Spleen (tissue), 11 donors: ENCODE measurements at regions not wholly inside any gene's neighbourhood (a gene's known extent, or its start where the extent isn't known, plus 50 kb on each side); places are given as distances from the start of the nearest gene placed in this dataset.

Experiments
- DNase-seq: peaks from one replicate; pipeline ENCODE4 v3.0.0-alpha.2; 2020
- H3K27ac ChIP-seq, 8 donors: fragments of 200-600 bp; sonication (generic) in 7 of 8; 1 replicate in 4 of 8; 2 replicates in 4 of 8; pipeline versions ENCODE4 v1.5.0 to v1.8.0; 2016 to 2021; ENCODE audit warnings: inconsistent platforms in 4 of 8, mild to moderate bottlenecking in 4 of 8, moderate library complexity in 1 of 8
- H3K27me3 ChIP-seq, 7 donors: fragments of 200-600 bp; sonication (generic) in 6 of 7; replicated peaks in 1 of 7; 1 replicate in 4 of 7; 2 replicates in 3 of 7; pipeline versions ENCODE4 v1.5.0 to v1.8.0; 2016 to 2021; ENCODE audit warnings: inconsistent platforms in 3 of 7, mild to moderate bottlenecking in 1 of 7
- H3K36me3 ChIP-seq, 6 donors: fragments of 200-600 bp; sonication (generic) in 5 of 6; 1 replicate in 4 of 6; 2 replicates in 2 of 6; pipeline versions ENCODE4 v1.5.0 to v1.8.0; 2016 to 2021; ENCODE audit warnings: inconsistent platforms in 2 of 6
- H3K4me1 ChIP-seq, 6 donors: fragments of 200-600 bp; sonication (generic) in 5 of 6; 1 replicate in 3 of 6; 2 replicates in 3 of 6; pipeline versions ENCODE4 v1.5.0 to v1.8.0; 2016 to 2021; ENCODE audit warnings: inconsistent platforms in 3 of 6
- H3K4me3 ChIP-seq, 8 donors: fragments of 200-600 bp; sonication (generic) in 7 of 8; 1 replicate in 4 of 8; 2 replicates in 4 of 8; pipeline versions ENCODE4 v1.5.0 to v1.8.0; 2016 to 2021; ENCODE audit warnings: inconsistent platforms in 4 of 8, mild to moderate bottlenecking in 4 of 8, moderate library complexity in 2 of 8
- H3K9me3 ChIP-seq, 8 donors: fragments of 200-600 bp; sonication (generic) in 7 of 8; 1 replicate in 4 of 8; 2 replicates in 4 of 8; pipeline versions ENCODE4 v1.5.0 to v1.8.0; 2016 to 2021; ENCODE audit warnings: inconsistent platforms in 4 of 8
- POLR2A ChIP-seq, 3 donors: fragments of 450-650 bp; IDR thresholded peaks; one replicate each; pipeline ENCODE4 v1.5.1; 2017; ENCODE audit warnings: antibody characterized with exemption in 3 of 3, mild to moderate bottlenecking in 1 of 3
- POLR2AphosphoS5 ChIP-seq, 3 donors: sonication (generic); formaldehyde crosslinking; IDR thresholded peaks; one replicate each; pipeline ENCODE4 v1.5.1; 2017; ENCODE audit warnings: antibody characterized with exemption in 3 of 3
- WGBS, 5 donors: extraction: QIAGEN DNeasy Blood & Tissue Kit in 3 of 5; methylation state at CpG; one replicate each; pipeline versions ENCODE4 v1.1.5 to v1.1.7; 2013 to 2018; 5-methylcytosine and 5-hydroxymethylcytosine counted together
- intact Hi-C: fragments of 100-400 bp; cut with DNase I; formaldehyde crosslinking; loops from one replicate; pipeline ENCODE4 v1.15.0; 2023; ENCODE audit warnings: low total_unique reads
- TF ChIP-seq, protein P1 (sequence below), 11 experiments: fragments of 200-600 bp in 7 of 11; fragments of 450-650 bp in 4 of 11; sonication (generic) in 4 of 11; IDR thresholded peaks in 8 of 11; conservative IDR thresholded peaks in 3 of 11; 1 replicate in 7 of 11; 2 replicates in 4 of 11; pipeline versions ENCODE4 v1.4.0 to v1.8.0; 2016 to 2021; ENCODE audit warnings: antibody characterized with exemption in 11 of 11, inconsistent platforms in 4 of 11, mild to moderate bottlenecking in 1 of 11
- donor health status: healthy with polysubstance abuse.
- donor health status: DM: no; HTN: no; CAD: no; lungs with moderate emphysema.
- donor health status: DM: no; HTN: no; CAD: no.
- donor health status: Bipolar disorder and iron deficiency.
- donor health status: healthy.
- donor health status: DM: no; HTN: no; CAD: no.
- donor health status: DM: yes; HTN: yes; CAD: no.

DNA sequence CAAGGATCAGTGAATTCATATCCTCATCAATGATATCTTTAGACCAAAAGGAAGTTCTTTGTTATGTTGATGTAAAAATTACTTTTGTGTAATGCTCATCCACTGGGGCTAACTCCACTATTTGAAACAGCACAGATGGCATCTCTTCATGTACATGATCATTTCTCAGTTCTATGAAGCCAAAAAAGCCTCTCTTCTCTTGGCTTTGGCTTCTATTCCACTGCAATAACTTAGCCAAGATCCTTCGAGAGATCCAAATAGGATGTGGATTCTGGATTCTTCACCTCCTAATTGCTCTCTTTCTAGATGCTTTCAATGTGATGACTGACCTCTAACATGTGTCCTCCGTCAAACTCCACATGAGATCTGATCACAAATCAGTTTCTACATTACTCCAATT, 851.2 kb downstream of the GALC start:
- H3K4me1 ChIP-seq: no peaks in the 10 kb centered on the region
- H3K27ac ChIP-seq: no peak overlapping the region
- H3K4me3 ChIP-seq: no peak overlapping the region
- H3K9me3 ChIP-seq: peaks cover 0 to 11% (median 0%) of the 10 kb centered on the region in 8 donors
- no peak for DNase-seq
- TF ChIP-seq, protein P1, sequence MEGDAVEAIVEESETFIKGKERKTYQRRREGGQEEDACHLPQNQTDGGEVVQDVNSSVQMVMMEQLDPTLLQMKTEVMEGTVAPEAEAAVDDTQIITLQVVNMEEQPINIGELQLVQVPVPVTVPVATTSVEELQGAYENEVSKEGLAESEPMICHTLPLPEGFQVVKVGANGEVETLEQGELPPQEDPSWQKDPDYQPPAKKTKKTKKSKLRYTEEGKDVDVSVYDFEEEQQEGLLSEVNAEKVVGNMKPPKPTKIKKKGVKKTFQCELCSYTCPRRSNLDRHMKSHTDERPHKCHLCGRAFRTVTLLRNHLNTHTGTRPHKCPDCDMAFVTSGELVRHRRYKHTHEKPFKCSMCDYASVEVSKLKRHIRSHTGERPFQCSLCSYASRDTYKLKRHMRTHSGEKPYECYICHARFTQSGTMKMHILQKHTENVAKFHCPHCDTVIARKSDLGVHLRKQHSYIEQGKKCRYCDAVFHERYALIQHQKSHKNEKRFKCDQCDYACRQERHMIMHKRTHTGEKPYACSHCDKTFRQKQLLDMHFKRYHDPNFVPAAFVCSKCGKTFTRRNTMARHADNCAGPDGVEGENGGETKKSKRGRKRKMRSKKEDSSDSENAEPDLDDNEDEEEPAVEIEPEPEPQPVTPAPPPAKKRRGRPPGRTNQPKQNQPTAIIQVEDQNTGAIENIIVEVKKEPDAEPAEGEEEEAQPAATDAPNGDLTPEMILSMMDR (IDR thresholded peaks at IDR 0.05 in 8 of 11, conservative IDR thresholded peaks at IDR 0.05 in 3 of 11): no peak
- no peak for TF ChIP-seq POLR2AphosphoS5 (IDR thresholded peaks at IDR 0.05)
- TF ChIP-seq POLR2A (IDR thresholded peaks at IDR 0.05): no peak
- intact Hi-C loops: no loop called here
- H3K27me3 ChIP-seq: no peaks in the 10 kb centered on the region
- no peaks in the 10 kb centered on the region for H3K36me3 ChIP-seq
- WGBS, 5 donors: 44 to 83% (median 64%) methylated on average over 2 of the region's 2 CpGs

DNA sequence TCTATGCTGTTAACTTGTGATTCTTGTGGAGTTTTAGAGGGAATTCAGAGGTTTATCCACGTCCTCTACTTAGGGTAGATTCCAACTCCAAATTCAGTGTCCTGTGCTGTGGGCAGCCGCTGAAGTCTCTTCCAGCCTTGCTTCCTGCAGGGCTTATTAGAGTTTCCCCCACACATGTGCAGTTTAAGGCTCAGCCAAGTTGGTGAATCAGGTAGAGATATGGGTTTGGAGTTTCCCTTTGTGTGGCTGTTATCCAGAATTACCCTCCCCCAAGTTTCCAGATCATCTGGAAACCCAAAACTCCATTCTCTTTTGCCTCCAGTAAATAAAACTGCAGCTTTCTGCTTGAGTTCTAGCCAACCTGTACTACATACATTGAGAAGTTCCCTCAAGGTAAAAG, 853.7 kb downstream of the GALC start:
- TF ChIP-seq POLR2A (IDR thresholded peaks at IDR 0.05): no peak
- TF ChIP-seq, protein P1 (IDR thresholded peaks at IDR 0.05 in 8 of 11, conservative IDR thresholded peaks at IDR 0.05 in 3 of 11): no peak
- no peak for TF ChIP-seq POLR2AphosphoS5 (IDR thresholded peaks at IDR 0.05)
- no peak for DNase-seq
- 56 to 77% (median 65%) methylated on average over 2 of the region's 2 CpGs for whole genome bisulfite sequencing, 5 donors
- H3K36me3 ChIP-seq: no peaks in the 10 kb centered on the region
- H3K9me3 ChIP-seq: peaks cover 0 to 11% (median 0%) of the 10 kb centered on the region in 8 donors
- H3K4me1 ChIP-seq: no peaks in the 10 kb centered on the region
- no peak overlapping the region for H3K27ac ChIP-seq
- H3K27me3 ChIP-seq: no peaks in the 10 kb centered on the region
- no peak overlapping the region for H3K4me3 ChIP-seq
- intact Hi-C loops: no loop called here

DNA sequence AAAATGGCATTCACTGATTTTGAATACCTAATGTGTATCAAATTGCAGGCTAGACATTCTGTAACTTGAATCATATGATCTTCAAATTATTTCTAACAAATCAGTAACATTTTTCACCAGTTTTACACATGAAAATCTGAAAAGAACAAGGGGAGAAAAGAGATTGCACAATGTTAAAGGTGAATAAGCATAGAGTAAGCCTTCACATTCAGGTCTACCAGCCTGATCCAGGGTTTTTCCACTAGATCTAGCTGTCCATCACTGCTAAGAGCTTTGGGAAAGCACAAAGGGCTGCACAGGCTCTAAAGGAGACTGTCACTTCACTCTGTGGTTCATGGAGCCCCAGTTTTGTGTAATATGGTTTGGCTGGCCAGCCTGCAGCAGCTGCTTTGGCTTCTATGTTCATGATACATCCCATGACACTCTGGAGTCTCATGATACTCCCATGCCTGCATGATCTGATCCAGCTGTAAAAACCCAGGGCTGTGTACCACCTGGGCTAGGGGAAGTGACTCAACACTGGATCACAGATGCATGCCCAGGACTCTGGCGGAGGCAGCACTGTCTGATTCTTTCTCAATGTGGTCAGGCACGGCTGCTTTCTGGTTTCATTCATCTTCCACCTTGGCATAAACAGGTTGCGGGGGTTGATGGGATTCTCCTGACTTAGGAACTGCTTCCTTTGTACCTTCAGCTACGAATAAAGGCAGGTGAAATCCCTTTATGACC, 859.7 kb downstream of the GALC start:
- Histone ChIP-seq H3K4me3 (no peak overlapping the region), H3K27me3 (no peaks in the 10 kb centered on the region), H3K9me3 (peaks cover 0 to 27% (median 6%) of the 10 kb centered on the region in 8 donors), H3K4me1 (no peaks in the 10 kb centered on the region), H3K27ac (no peak overlapping the region), H3K36me3 (no peaks in the 10 kb centered on the region)
- TF ChIP-seq, protein P1 (IDR thresholded peaks at IDR 0.05 in 8 of 11, conservative IDR thresholded peaks at IDR 0.05 in 3 of 11): no peak
- no peak for TF ChIP-seq POLR2AphosphoS5 (IDR thresholded peaks at IDR 0.05)
- TF ChIP-seq POLR2A (IDR thresholded peaks at IDR 0.05): no peak
- WGBS, 5 donors: 62 to 79% (median 67%) methylated on average over 4 of the region's 4 CpGs
- intact Hi-C loops: no loop called here
- no peak for DNase-seq

DNA sequence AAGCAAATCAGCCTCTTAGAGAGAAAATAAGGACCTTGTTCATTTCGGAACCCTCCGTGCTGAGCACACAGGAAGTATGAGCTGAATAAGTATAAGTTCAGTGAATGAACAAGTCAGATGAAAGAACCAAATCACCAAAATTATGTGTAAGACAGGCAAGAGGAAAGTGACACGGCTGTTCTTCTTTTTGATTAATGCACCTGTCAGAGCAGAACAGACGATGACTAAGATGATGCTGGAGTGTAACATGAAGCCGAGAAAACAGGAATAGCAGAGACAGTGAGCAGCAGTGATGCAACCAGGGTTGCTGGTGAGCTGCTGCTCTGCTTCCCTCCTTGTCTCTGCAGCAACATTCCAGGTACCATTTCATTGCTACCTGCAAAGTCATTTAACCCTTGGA, 861.1 kb downstream of the GALC start:
- Histone ChIP-seq H3K27ac (no peak overlapping the region), H3K36me3 (no peaks in the 10 kb centered on the region), H3K4me1 (no peaks in the 10 kb centered on the region), H3K27me3 (no peaks in the 10 kb centered on the region), H3K9me3 (peaks cover 0 to 20% (median 5%) of the 10 kb centered on the region in 8 donors), H3K4me3 (no peak overlapping the region)
- TF ChIP-seq, protein P1 (IDR thresholded peaks at IDR 0.05 in 8 of 11, conservative IDR thresholded peaks at IDR 0.05 in 3 of 11): no peak
- WGBS, 5 donors: 48 to 59% (median 56%) methylated on average over 5 of the region's 5 CpGs
- no peak for DNase-seq
- intact Hi-C loops: no loop called here
